ENCODE measurements at regions not wholly inside any gene's neighbourhood (a gene's known extent, or its start where the extent isn't known, plus 50 kb on each side); places are given as distances from the start of the nearest gene placed in this dataset.

GRCh38 chr6:144364782-144365181 is 79.6 kb downstream of the UTRN start:
- Histone ChIP-seq H4K5ac (ENCODE audit: insufficient read length, low read depth, low read length) (no peak overlapping the region), H3K27ac (ENCODE audit: insufficient read length, low read depth, low read length) (no peak overlapping the region), H3K56ac (ENCODE audit: insufficient read length, low read depth, low read length) (no peak overlapping the region), H2BK20ac (ENCODE audit: low read depth, low read length, poor library complexity, severe bottlenecking) (no peak overlapping the region), H3K79me1 (ENCODE audit: insufficient read depth, low read depth, low read length, poor library complexity, severe bottlenecking) (no peaks in the 10 kb centered on the region), H3K27me3 (ENCODE audit: insufficient read depth, low read length) (no peaks in the 10 kb centered on the region), H3K23me2 (ENCODE audit: insufficient read length, low read depth, low read length, poor library complexity, severe bottlenecking) (no peaks in the 10 kb centered on the region), H3K14ac (ENCODE audit: insufficient read depth, low read length) (no peak overlapping the region), H2BK120ac (ENCODE audit: low read depth, low read length, poor library complexity, severe bottlenecking) (no peak overlapping the region), H3K4ac (ENCODE audit: low read depth, low read length) (no peak overlapping the region), H4K20me1 (ENCODE audit: control insufficient read depth, insufficient read depth, insufficient read length) (no peaks in the 10 kb centered on the region), H3K18ac (ENCODE audit: insufficient read length, low read depth, low read length) (no peak overlapping the region), H2BK12ac (ENCODE audit: insufficient read length, low read depth, low read length) (no peak overlapping the region), H3K9me3 (ENCODE audit: control insufficient read depth, low read depth, low read length) (no peaks in the 10 kb centered on the region), H3K23ac (ENCODE audit: insufficient read length, low read depth, low read length) (no peak overlapping the region), H3K79me2 (ENCODE audit: insufficient read depth, low read length) (peaks cover 3% of the 10 kb centered on the region; the same call in 1 of the 2 replicates), H3K4me2 (ENCODE audit: insufficient read depth, insufficient read length, low read length) (no peak overlapping the region), H2AFZ (ENCODE audit: low read length) (no peak overlapping the region), H2BK5ac (ENCODE audit: insufficient read length, low read length) (no peak overlapping the region), H4K91ac (ENCODE audit: insufficient read length, low read depth, low read length) (no peak overlapping the region), H2BK15ac (ENCODE audit: low read depth, low read length) (no peak overlapping the region), H4K8ac (replicated peaks; ENCODE audit: insufficient read length, low read depth, low read length) (no peak overlapping the region), H3T11ph (ENCODE audit: low read length) (no peak overlapping the region), H3K4me1 (ENCODE audit: insufficient read depth, low read length) (peaks cover 5% of the 10 kb centered on the region), H2AK5ac (ENCODE audit: insufficient read length, low read length) (no peak overlapping the region), H3K9ac (ENCODE audit: extremely low read depth, insufficient read length, low read length) (no peak overlapping the region)
- Mint-ChIP-seq H3K4me3 (no peak overlapping the region), H3K4me1 (peaks cover 15 to 17% of the 10 kb centered on the region in 2 experiments; a peak in 3 of 4 replicates), H3K27ac (no peak overlapping the region), H3K9me3 (peaks cover 4 to 7% of the 10 kb centered on the region in 2 experiments; a peak in 4 of 5 replicates), H3K36me3 (ENCODE audit: insufficient read depth in 1 of 3, low read depth in 3 of 3) (peaks cover 3 to 7% (median 4%) of the 10 kb centered on the region in 3 experiments; a peak in 5 of 7 replicates), H3K27me3 (ENCODE audit: low read depth) (no peaks in the 10 kb centered on the region)
- TF ChIP-seq CTCF (conservative IDR thresholded peaks at IDR 0.05) = no peak
- DNase-seq = no peak
- WGBS (ENCODE audit: extremely low coverage, insufficient read length, low lambda C conversion rate) = no CpG with 5 or more reads among the region's 3 CpGs

All from H9 (cell line).